SK-N-SH (cell line): ENCODE measurements at regions not wholly inside any gene's neighbourhood (a gene's known extent, or its start where the extent isn't known, plus 50 kb on each side); places are given as distances from the start of the nearest gene placed in this dataset.

Experiments
- CTCF ChIP-seq: fragments of 200-600 bp; sonication (generic); IDR thresholded peaks from 2 replicates; pipeline ENCODE4 v1.6.1; 2017; ENCODE audit warnings: antibody characterized with exemption, mild to moderate bottlenecking, moderate library complexity
- EP300 ChIP-seq, 2 experiments: IDR thresholded peaks; 2 replicates each; pipeline versions ENCODE4 v1.4.0 to v1.6.1; 2012; ENCODE audit warnings: borderline replicate concordance in 1 of 2, low read depth in 1 of 2, low read length in 1 of 2
- POLR2AphosphoS5 ChIP-seq: IDR thresholded peaks from 2 replicates; pipeline ENCODE4 v1.6.1; 2012; ENCODE audit warnings: low read depth, low read length
- REST ChIP-seq: IDR thresholded peaks from 2 replicates; pipeline ENCODE4 v1.6.1; 2012; ENCODE audit warnings: mild to moderate bottlenecking, low read depth, low read length, moderate library complexity
- SMC3 ChIP-seq: IDR thresholded peaks from 2 replicates; pipeline ENCODE4 v1.6.1; 2012; ENCODE audit warnings: low read depth, low read length, improper control_type of control experiment
- TEAD4 ChIP-seq: IDR thresholded peaks from 2 replicates; pipeline ENCODE4 v1.4.0; 2012; ENCODE audit warnings: mild to moderate bottlenecking, borderline replicate concordance; ENCODE audit not compliant: insufficient read depth

GRCh38 chr12:125531574-125531973 is 466.3 kb downstream of the AACS start:
- no peak for TF ChIP-seq SMC3
- TF ChIP-seq CTCF = no peak
- no peak for TF ChIP-seq EP300 (IDR thresholded peaks at IDR 0.05; ENCODE audit: borderline replicate concordance in 1 of 2, low read depth in 1 of 2, low read length in 1 of 2)
- no peak for TF ChIP-seq TEAD4
- TF ChIP-seq REST = no peak
- TF ChIP-seq POLR2AphosphoS5 = no peak
